ENCODE measurements at regions not wholly inside any gene's neighbourhood (a gene's known extent, or its start where the extent isn't known, plus 50 kb on each side); places are given as distances from the start of the nearest gene placed in this dataset.
"Not testable (repeated sequence)": the region's sequence is repeated elsewhere in the genome, so short reads cannot be mapped to it uniquely, and the experiment has no call there.

DNA sequence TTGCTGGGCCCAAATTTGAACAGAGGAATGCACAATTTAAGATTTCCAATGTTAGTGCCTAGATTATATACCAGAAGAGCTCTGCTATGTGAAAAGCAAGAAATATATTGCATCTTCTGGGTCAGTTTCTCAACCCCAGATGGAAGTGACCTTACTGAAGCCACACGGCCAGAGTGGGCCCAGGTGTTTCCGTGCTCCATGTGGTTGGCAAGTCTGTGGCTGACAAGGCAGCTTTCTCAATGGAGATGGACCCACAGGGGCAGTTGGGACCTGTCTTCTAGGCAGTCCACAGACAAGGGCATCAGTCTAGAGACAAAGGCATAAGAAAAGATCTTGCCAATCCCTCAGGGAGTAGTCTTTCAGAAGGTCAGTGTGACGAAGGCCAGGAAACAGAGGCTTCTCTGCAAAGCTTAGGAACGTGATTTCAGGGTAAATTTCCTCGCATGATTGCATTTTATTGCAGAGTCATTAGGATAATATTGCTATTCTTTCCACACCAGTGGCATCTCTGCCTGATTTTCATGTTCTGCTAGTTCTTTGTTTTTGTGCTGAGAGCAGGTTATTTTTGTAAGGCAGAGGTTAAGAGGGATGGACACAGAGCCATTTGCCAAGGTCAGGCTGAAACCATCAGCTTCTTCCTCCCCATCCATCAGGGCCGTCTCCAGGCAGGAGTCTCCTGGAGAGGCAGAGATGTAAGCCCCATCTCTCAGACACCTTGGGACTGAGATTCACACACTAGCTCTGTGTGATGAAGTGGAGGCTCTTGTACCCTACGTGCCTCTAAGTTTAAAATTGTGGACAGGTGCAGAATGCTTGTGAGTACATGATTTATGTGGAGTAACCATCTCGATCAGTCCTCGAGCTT lies 202.1 kb downstream of the ANKRD30B start:
- Mint-ChIP-seq H3K27me3 (no peaks in the 10 kb centered on the region), H3K9me3 (no peaks in the 10 kb centered on the region), H3K4me1 (ENCODE audit: low read depth) (no peaks in the 10 kb centered on the region), H3K4me3 (no peak overlapping the region), H3K27ac (no peak overlapping the region), H3K36me3 (no peaks in the 10 kb centered on the region)
- intact Hi-C loops (cut with micrococcal nuclease): no loop called here
- POLR2A ChIA-PET: no interaction called here
- no peak for DNase-seq
- CTCF ChIA-PET: no interaction called here

DNA sequence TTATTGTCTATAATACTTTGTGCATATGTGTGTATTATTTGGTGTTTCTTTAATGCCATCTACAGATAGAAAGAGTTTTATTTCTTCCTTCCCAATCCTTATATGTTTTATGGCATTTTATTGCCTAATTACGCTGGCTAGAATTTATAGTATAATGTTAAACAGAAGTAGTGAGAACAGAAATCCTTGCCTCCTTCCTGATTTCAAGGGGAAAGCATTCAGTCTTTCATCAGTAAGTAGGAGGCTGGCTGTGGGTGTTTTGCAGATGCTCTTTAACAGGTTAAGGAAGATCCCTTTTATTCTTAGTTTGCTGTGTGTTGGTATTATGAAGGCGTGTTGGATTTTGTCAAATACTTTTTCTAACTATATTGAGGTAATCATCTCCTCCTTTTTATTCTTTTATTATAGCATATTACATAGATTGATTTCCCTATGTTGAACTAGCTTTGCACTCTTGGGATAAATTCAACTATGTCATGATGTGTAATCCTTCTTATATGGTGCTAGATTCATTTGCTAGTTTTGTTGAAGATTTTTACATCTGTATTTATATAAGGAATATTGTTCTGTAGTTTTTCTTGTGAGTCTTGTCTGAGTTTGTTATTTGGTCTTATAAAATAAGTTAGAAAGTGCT lies 204.6 kb downstream of the ANKRD30B start:
- H3K4me1 Mint-ChIP-seq (ENCODE audit: low read depth); H3K4me3 Mint-ChIP-seq; POLR2A ChIA-PET; intact Hi-C loops (cut with micrococcal nuclease); H3K27ac Mint-ChIP-seq; H3K27me3 Mint-ChIP-seq; H3K36me3 Mint-ChIP-seq; DNase-seq; CTCF ChIA-PET; H3K9me3 Mint-ChIP-seq: not testable (repeated sequence)

DNA sequence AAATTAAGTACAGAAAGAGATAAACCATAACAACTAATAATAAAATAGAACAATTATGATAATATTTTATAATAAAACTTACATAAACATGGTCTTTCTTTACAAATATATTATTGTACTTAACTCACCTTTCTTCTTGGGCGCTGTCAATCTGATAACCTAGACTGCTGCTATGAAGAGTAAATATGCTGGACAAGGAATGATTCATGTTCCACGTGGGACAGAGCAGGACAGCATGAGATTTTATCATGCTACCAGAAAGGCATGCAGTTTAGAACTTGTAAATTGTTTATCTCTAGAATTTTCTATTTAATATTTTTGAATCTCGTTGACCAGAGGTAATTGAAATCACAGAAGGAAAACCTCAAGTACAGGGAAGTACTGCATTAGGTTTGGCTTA lies 210.7 kb downstream of the ANKRD30B start:
- no peaks in the 10 kb centered on the region for H3K4me1 Mint-ChIP-seq (ENCODE audit: low read depth)
- no peaks in the 10 kb centered on the region for H3K27me3 Mint-ChIP-seq
- POLR2A ChIA-PET: no interaction called here
- no peak overlapping the region for H3K4me3 Mint-ChIP-seq
- intact Hi-C loops (cut with micrococcal nuclease): no loop called here
- H3K9me3 Mint-ChIP-seq: peaks cover 9% of the 10 kb centered on the region
- CTCF ChIA-PET: no interaction called here
- no peaks in the 10 kb centered on the region for H3K36me3 Mint-ChIP-seq
- no peak overlapping the region for H3K27ac Mint-ChIP-seq
- no peak for DNase-seq

DNA sequence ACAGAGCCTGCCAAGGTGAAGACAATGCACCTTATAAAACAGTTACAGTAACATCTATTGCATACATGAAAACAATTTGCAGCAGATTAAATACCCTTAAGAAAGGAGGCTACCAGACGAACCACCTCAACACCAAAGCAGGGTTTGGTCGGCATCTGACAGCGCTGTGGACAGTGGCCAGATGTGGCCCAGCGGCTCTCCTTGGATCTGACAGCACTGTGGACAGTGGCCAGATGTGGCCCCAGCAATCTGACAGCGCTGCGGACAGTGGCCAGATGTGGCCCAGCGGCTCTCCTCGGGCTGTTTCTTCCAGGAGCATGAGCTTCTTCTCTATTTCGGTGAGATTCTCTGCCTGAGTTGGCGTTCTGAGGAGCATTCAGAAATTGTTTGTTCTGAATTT lies 211.6 kb downstream of the ANKRD30B start:
- Mint-ChIP-seq H3K4me1 (ENCODE audit: low read depth) (no peaks in the 10 kb centered on the region), H3K27me3 (no peaks in the 10 kb centered on the region), H3K9me3 (peaks cover 9% of the 10 kb centered on the region), H3K4me3 (no peak overlapping the region), H3K36me3 (no peaks in the 10 kb centered on the region), H3K27ac (no peak overlapping the region)
- no peak for DNase-seq
- CTCF ChIA-PET: no interaction called here
- POLR2A ChIA-PET: no interaction called here
- intact Hi-C loops (cut with micrococcal nuclease): no loop called here

DNA sequence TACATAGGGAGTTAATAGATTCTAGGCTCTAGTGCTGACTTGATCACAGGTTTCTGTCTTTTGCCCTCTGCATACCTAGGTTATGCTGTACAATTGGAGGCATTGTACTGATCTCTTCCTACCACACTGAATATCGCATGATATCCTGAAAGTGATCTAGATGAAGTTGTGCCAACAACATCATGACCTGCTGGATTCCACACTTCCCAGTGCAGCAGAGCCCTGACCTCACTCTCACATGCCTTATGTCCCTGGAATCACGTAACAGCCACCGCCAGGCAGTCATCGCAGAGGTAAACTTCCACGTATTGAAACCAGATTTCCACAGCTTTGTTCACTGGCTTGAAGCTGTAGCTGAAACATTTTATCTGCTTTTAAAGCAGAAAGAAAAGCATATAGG lies 214.0 kb downstream of the ANKRD30B start:
- no peak for DNase-seq
- CTCF ChIA-PET: no interaction called here
- POLR2A ChIA-PET: no interaction called here
- Mint-ChIP-seq H3K36me3 (no peaks in the 10 kb centered on the region), H3K27ac (no peak overlapping the region), H3K4me3 (no peak overlapping the region), H3K27me3 (no peaks in the 10 kb centered on the region), H3K9me3 (no peaks in the 10 kb centered on the region), H3K4me1 (ENCODE audit: low read depth) (no peaks in the 10 kb centered on the region)
- intact Hi-C loops (cut with micrococcal nuclease): no loop called here

DNA sequence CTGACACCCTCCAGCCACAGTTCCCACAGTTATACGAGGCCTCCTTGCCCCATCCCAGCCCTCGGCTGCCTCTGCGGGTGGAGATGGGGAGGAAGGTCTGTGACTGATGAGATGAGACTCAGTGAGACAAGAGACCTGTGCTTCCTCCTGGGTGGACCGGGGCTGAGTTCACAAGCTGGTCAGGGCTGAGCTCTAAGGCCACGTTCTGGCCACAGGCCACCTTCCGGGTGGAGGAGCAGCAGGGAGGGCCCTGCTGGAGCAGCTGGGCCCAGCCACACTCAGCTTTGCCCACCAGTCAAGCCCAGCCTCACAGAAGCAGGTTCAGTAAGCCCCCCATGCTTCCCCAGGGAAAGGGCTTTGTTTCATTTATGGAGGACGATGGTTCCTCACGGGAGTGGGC lies 214.7 kb downstream of the ANKRD30B start:
- no peak overlapping the region for H3K4me3 Mint-ChIP-seq
- no peak overlapping the region for H3K27ac Mint-ChIP-seq
- intact Hi-C loops (cut with micrococcal nuclease): no loop called here
- CTCF ChIA-PET: no interaction called here
- DNase-seq: no peak
- no peaks in the 10 kb centered on the region for H3K4me1 Mint-ChIP-seq (ENCODE audit: low read depth)
- POLR2A ChIA-PET: no interaction called here
- H3K9me3 Mint-ChIP-seq: no peaks in the 10 kb centered on the region
- H3K36me3 Mint-ChIP-seq: no peaks in the 10 kb centered on the region
- H3K27me3 Mint-ChIP-seq: no peaks in the 10 kb centered on the region

DNA sequence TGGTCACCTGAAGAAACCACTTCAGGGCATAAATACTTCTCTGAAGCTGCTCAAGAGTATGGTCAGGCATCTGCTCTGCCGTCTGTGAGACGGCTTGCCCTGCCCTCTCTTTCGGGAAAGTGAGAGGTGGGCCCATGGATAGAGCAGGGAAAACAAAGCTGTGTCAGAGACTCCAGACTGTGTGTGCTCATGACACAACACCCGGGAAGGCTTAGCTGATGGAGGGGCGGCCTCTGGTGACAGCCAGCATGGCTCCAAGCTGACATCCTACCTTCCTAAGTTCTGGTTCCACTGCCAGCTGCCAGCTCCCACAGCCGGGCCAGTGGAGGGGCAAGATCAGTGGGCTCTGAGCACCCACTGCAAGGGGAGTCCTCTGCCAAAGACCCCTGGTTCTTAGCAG lies 215.3 kb downstream of the ANKRD30B start:
- Mint-ChIP-seq H3K4me1 (ENCODE audit: low read depth) (no peaks in the 10 kb centered on the region), H3K27me3 (no peaks in the 10 kb centered on the region), H3K36me3 (no peaks in the 10 kb centered on the region), H3K4me3 (no peak overlapping the region), H3K27ac (no peak overlapping the region), H3K9me3 (no peaks in the 10 kb centered on the region)
- POLR2A ChIA-PET: no interaction called here
- CTCF ChIA-PET: no interaction called here
- no peak for DNase-seq
- intact Hi-C loops (cut with micrococcal nuclease): no loop called here

DNA sequence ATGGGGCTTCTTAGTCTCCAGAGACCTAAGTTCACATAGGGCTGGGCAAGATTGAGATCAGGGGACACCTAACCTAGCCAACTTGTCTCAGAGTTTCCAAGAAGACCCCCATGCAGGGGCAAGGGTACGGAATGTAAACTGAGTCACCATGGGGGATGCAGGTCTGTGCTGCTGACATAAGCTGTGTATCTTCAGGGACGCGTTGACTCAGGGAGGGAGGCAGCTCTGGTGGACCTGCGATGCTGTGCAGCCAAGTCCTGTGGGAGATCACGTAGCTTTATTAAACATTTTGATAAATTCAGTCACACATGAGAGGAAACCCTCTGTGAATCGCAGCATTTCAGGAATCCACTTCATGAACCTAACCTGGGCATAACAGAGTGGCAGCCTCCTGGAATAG lies 216.0 kb downstream of the ANKRD30B start:
- Mint-ChIP-seq H3K27me3 (no peaks in the 10 kb centered on the region), H3K27ac (no peak overlapping the region), H3K9me3 (no peaks in the 10 kb centered on the region), H3K4me3 (no peak overlapping the region), H3K36me3 (no peaks in the 10 kb centered on the region), H3K4me1 (ENCODE audit: low read depth) (no peaks in the 10 kb centered on the region)
- no peak for DNase-seq
- CTCF ChIA-PET: no interaction called here
- POLR2A ChIA-PET: no interaction called here
- intact Hi-C loops (cut with micrococcal nuclease): no loop called here

DNA sequence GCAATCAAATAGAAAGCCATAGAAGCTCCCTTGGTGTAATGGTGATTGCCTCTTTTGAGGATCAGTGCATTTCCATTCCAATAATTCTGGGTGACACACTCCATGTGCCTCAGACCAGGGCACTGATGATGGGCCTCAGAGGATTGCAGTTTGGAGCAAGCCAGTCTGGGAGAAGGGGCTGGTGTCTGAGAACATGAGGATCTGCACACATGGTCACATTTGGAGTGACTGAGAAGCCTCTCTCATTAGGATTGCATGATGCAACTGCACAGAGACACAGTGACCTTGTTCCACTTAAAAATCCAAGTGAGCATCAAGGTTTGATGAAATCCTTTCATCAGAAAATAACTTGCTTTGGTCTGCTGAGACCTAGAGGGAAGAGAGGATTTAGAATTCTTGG lies 216.4 kb downstream of the ANKRD30B start:
- H3K4me3 Mint-ChIP-seq: no peak overlapping the region
- no peak overlapping the region for H3K27ac Mint-ChIP-seq
- CTCF ChIA-PET: no interaction called here
- no peaks in the 10 kb centered on the region for H3K4me1 Mint-ChIP-seq (ENCODE audit: low read depth)
- H3K36me3 Mint-ChIP-seq: no peaks in the 10 kb centered on the region
- no peaks in the 10 kb centered on the region for H3K27me3 Mint-ChIP-seq
- no peak for DNase-seq
- POLR2A ChIA-PET: no interaction called here
- intact Hi-C loops (cut with micrococcal nuclease): no loop called here
- H3K9me3 Mint-ChIP-seq: no peaks in the 10 kb centered on the region

DNA sequence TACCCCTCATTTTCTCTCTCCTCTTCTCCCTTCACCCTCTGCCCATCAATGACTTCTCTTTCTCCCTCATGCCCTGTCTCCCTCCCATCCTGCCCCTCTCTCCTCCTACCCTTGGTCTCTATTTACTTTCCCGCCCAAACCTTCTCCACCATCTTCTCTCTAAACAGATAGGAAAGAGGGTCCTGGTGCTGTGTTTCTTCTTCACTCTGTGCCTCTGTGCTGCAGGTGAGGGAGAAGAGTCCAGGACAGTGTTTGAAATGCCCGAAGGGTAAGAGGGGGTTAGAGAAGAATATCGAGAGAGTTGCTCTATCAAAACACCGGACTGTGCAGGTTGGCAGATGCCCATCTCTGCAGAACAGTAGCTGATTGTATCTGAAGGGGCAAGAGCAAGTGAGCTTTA lies 217.0 kb downstream of the ANKRD30B start:
- H3K4me3 Mint-ChIP-seq; H3K36me3 Mint-ChIP-seq; H3K27ac Mint-ChIP-seq; CTCF ChIA-PET; H3K4me1 Mint-ChIP-seq (ENCODE audit: low read depth); DNase-seq; intact Hi-C loops (cut with micrococcal nuclease); H3K9me3 Mint-ChIP-seq; POLR2A ChIA-PET; H3K27me3 Mint-ChIP-seq: not testable (repeated sequence)

DNA sequence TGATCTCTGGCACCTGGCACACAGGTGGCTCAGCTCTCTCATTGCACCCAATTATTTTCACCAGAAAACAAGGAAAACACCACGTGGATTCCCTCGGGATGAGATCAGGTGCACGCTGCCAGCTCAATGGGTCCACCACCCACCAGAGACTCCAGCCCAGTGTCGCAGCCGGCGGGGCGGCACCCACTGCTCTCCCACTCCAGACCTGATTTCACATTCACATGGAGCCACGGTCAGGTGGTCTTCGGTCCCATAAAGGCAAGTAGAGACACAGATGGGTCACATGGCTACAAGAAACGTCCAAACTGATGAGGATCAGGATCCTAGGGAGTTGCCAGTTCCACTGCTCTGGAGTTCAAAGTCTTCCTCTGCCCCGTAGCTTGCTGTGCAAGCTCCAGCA lies 217.6 kb downstream of the ANKRD30B start:
- CTCF ChIA-PET: no interaction called here
- H3K27ac Mint-ChIP-seq: no peak overlapping the region
- H3K9me3 Mint-ChIP-seq: no peaks in the 10 kb centered on the region
- no peak overlapping the region for H3K4me3 Mint-ChIP-seq
- DNase-seq: no peak
- no peaks in the 10 kb centered on the region for H3K4me1 Mint-ChIP-seq (ENCODE audit: low read depth)
- intact Hi-C loops (cut with micrococcal nuclease): no loop called here
- H3K27me3 Mint-ChIP-seq: no peaks in the 10 kb centered on the region
- H3K36me3 Mint-ChIP-seq: no peaks in the 10 kb centered on the region
- POLR2A ChIA-PET: no interaction called here

DNA sequence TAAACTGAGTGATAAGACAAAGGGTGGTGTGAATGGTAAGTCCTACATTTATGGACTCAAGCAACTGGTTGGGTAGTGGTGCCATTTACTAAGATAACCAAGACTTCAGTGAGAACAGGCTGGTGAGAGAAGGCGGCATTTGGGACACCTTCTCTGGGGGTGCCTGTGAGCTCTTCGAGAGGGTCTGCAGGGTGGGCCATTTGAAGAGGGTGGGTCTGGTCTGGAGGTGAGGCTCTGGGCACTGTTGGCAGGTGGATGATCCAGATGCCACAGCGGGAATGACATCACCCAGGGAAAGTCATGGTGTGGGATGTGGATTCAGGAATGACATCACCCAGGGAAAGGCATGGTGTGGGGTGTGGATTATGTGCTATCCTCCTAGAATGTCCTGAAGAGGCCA lies 219.3 kb downstream of the ANKRD30B start:
- POLR2A ChIA-PET; intact Hi-C loops (cut with micrococcal nuclease); H3K4me3 Mint-ChIP-seq; CTCF ChIA-PET; H3K27ac Mint-ChIP-seq; H3K36me3 Mint-ChIP-seq; H3K27me3 Mint-ChIP-seq; H3K4me1 Mint-ChIP-seq (ENCODE audit: low read depth); DNase-seq; H3K9me3 Mint-ChIP-seq: not testable (repeated sequence)

DNA sequence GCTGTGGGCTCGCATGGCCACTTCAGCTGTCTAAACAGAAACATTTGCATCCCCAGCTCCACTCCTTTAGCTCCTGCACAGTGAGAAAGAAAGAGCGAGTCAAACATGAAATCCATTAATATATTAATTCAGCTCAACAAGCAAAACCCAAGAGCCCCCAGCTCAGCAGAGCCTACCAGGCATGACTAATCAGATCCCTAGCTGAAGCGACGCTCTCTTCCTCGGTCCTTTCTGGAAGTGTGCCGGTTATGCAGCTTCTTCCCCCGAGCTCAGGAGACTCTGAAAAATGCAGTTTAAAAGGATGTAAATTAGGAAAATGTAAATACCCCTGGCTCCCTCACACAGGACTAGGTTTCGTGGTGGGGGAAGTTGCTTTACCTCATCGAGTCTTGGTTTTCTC lies 221.5 kb downstream of the ANKRD30B start:
- CTCF ChIA-PET: interaction anchor here (1.0 kb wide), 1 partner anchor 9 kb away, joined by 3 read pairs; no protein-coding TSS in a partner anchor
- intact Hi-C loops (cut with micrococcal nuclease): no loop called here
- Mint-ChIP-seq H3K36me3 (no peaks in the 10 kb centered on the region), H3K27me3 (no peaks in the 10 kb centered on the region), H3K4me1 (ENCODE audit: low read depth) (no peaks in the 10 kb centered on the region), H3K9me3 (no peaks in the 10 kb centered on the region), H3K4me3 (no peak overlapping the region), H3K27ac (no peak overlapping the region)
- no peak for DNase-seq
- POLR2A ChIA-PET: no interaction called here
